GM18505 (cell line): ENCODE measurements at regions not wholly inside any gene's neighbourhood (a gene's known extent, or its start where the extent isn't known, plus 50 kb on each side); places are given as distances from the start of the nearest gene placed in this dataset.

Experiments
- ATAC-seq: cut with Tn5 transposase; IDR thresholded peaks from one replicate; pipeline ENCODE4 v1.9.1; 2021; ENCODE audit not compliant: unreplicated experiment
- POLR2A ChIP-seq: IDR thresholded peaks from 4 replicates; pipeline ENCODE4 v1.6.1; 2011; ENCODE audit warnings: borderline replicate concordance; ENCODE audit not compliant: insufficient read depth, insufficient read length; ENCODE audit errors: extremely low read depth

DNA sequence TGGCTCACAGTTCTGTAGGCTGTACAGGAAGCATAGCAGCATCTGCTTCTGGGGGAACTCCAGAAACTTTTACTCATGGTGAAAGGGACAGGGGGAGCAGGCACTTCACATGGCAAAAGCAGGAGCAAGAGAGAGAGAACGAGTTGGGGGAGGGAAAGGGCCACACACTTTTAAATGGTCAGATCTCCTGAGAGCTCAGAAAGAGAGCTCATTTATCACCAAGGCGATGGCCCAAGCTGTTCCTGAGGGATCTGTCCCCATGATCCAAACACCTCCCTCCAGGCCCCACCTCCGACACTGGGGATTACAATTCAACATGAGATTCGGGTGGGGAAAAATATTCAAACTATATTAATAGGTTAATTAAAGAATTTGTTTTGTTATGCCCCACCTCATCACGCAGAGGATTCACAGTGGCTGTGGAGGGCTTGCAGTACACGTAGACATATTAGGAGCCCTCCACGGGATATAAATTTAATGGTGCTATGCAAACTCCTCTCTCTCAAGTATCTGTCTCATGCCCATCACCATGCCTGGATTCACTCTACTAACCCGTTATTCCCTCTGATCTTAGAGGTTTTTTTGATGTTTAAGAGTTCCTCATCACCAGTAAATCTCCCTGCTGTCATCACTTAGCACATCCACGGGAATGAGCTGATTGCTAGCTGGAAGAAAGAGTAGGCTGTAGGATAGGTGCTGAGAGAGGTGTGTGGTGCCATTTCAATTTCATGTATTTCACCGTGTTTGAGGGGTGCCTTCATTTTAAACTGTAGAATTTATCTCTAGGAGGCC, 84.5 kb upstream of the ARHGAP28 start:
- no peak for ATAC-seq

DNA sequence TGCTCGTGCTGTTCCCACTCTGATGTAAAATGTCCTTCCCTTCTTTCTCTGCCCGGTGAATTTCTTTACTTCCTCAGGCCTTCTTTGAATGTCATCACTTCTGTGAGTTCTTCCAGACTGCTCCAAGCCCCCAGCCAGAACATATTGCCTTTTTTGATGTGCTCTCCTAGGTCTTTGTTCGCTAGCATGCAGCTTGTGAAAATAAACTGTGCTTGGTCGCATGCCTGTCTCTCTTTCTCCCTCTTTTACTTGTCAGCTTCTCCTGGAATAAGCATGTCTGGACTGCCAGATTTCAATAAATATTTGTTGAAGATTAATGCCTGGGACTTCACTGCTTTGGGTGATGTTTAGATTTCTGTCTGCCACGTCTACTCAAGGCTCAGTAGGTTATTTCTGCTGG, 82.7 kb upstream of the ARHGAP28 start:
- no peak for TF ChIP-seq POLR2A
- ATAC-seq = no peak

More for the DNA sequence above, 84.5 kb upstream of the ARHGAP28 start:
- TF ChIP-seq POLR2A = no peak

DNA sequence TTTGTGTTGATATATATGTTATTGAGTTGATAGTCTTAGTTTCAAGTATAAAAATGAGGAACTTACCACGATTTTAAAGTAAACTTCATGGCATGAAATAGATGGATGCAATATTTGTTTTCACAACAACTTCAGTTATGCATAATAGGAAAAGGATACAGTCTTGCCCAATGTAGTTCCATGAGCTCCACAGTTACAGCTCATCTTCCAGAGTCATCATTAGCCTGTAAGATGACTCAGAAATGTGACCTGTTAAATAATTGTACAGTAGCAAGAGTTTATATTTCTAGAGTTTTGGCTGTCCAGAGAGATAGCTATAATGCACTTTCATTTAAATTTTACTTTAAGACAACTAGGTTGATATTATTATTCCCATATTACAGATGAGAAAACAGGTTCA, 80.9 kb upstream of the ARHGAP28 start:
- no peak for ATAC-seq

DNA sequence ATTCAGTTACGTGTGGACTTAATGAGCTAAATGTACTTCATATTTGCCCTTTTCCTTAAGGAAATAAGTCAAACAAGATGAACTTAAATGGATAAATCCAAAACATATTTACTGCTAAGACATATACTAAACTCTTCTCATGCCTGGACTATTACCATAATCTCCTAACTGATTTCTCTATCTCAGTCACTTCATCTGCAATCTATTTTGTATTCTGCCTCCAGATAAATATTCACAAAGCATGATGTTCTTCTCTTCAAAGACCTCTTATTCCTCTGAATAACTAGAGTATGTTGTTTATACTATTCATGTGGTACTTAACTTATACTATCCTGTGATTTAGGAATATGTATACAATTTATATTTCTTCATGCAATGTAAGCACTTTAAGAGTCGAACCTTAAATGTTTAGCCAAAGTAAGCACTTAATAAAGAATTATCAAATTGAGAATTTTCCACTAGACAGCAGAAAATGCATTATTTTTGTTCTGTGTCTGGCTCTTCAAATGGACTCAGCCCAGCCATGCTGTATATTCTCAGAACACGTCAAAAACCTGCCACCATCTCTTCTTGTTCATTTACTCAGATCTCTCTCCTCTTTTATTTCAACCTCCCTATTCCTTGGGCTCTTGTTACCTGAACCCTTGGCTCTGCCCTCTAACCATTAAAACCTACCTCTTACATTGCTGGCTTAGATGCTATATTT, 79.9 kb upstream of the ARHGAP28 start:
- TF ChIP-seq POLR2A = no peak
- no peak for ATAC-seq

More for the DNA sequence above, 80.9 kb upstream of the ARHGAP28 start:
- no peak for TF ChIP-seq POLR2A

DNA sequence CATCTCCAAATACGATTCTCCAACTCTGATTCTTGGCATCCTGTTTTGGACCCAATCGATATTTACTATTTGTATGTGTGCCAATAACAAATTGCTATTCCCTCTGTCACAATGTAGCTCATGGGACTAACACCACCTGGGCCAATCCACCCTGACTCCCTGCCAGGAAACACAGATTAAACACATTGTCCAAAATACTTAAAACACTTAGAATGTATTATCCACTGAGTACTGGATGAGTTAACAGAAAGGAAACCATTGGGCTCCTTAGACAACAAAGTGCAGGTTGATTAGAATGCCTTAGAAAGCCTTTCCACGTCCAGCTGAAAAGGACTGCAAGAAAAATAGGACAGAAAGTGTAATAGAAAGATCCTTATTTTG, 79.4 kb upstream of the ARHGAP28 start:
- ATAC-seq = no peak
- no peak for TF ChIP-seq POLR2A

DNA sequence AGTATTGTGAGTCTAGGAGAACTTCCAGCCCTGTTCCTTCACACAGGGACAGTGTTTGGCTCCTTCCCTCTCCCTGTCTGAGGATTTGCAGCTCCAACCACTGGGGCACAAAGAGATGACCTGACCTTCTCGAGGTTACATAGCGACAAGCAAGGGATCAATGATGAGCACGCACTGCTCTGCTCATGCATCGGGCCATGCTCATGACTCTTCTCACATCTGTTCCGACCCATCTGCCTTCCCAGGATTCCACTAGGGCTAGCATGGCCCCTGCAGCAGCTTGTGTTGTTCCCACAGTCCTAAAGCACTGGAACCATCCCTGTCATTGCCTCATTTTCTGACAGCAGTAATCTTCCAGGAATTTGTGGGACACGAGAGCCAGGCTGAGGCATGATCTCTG, 78.8 kb upstream of the ARHGAP28 start:
- ATAC-seq = no peak
- no peak for TF ChIP-seq POLR2A

DNA sequence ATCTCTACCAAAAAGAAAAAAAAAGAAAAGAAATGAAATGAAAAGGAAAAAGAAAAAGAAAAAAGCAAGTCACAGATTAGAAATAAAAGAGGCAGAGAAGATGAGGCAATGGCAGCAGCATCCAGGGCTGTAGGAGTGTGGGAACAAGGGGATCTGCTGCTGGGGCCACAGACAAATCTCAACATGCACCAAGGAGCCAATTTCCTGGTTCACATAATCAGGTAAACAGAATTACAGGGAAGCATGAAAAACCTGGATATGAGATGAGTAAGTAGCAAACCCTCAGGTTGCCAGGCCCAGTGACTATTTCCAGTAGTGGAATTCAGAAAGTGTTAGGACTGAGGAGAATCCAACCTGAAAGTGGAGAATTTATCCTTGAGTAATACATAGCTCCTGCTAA, 77.4 kb upstream of the ARHGAP28 start:
- no peak for ATAC-seq
- no peak for TF ChIP-seq POLR2A

DNA sequence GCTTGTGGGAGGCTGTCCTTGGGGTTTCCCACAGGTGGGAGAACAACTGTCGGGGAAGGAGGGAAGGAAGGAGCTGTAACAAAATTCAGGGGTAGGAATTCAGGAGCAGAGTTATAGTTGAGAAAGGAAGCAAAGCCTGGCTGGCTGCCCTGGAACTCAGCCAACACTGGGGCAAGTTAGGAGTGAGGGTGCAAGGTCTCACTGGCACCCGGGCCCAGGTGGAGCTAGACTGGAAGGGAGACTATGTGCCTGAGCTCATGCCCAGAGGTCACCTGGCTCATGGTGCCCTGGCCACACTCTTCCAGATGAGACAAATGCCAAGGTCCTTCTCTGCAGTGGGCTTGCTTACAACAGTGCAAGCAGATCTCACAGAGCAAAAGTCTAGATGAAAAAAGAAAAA, 75.6 kb upstream of the ARHGAP28 start:
- no peak for TF ChIP-seq POLR2A
- ATAC-seq = no peak

DNA sequence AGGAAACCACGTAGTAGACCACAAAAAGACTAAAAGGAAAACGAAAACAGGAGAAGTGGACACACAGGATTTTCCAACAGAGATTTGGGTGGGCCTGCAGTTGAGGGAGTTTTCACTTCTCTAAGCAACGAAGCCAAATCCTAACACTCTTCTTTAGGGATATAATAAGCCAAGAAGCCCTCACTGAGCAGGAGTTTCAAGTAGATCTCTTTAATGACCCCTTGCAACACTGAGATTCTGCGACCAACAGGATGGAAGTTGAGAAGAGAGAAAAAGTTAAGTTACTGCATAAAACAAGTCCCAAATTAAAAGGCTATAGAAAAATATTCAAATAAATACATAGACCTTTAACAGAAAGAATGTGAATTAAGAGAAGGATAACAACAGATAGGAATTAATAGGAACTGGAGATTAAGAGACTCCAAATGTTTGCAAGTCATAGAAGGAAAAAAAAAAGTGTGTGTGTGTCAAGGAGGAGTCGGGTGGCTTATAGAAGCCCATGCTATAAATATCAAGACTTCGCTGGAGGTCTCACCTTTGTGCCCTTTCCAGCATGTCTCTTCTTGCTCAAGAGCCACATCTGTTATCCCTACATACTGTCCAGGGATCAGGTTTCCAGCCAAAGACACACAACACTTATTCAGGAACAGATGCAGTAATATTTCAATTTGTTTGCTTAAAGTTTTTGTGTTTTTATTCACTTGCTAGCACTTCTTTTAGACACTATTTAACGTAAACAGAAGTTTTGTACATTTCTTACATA, 69.4 kb upstream of the ARHGAP28 start:
- no peak for TF ChIP-seq POLR2A
- ATAC-seq = no peak

DNA sequence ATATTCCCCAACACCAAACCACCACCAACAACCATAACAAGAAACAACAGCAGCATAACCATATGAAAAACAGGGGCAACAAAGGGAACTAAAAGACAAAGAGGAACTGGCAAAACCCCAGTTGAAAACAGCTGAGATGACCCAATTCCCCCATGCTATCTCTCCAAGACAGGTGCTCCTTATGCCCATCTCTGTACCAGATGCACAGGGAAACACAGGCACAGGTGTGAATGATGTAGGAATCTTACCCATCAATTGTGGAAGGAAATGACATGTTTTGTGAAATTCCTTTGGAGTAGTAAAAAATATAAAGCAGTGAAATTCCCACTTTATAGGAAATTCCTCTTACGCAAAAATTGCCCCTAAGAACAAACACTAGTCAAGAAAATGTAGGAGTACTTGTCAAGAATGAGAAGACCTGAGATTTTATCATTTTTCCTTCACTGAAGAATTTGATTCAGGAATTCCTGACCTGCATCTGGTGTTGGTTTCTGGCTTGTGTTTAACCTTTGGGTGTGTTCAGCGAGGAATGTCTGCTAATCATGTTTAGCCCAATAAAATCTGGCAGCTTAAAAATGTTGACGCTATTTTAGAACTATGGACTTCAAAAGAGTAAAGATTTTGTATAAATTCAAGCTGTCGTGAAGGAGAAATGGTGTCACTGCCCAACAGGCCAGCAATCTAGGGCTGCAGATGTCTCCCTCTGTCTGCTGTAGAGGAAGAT, 67.7 kb upstream of the ARHGAP28 start:
- ATAC-seq = no peak
- TF ChIP-seq POLR2A = no peak

DNA sequence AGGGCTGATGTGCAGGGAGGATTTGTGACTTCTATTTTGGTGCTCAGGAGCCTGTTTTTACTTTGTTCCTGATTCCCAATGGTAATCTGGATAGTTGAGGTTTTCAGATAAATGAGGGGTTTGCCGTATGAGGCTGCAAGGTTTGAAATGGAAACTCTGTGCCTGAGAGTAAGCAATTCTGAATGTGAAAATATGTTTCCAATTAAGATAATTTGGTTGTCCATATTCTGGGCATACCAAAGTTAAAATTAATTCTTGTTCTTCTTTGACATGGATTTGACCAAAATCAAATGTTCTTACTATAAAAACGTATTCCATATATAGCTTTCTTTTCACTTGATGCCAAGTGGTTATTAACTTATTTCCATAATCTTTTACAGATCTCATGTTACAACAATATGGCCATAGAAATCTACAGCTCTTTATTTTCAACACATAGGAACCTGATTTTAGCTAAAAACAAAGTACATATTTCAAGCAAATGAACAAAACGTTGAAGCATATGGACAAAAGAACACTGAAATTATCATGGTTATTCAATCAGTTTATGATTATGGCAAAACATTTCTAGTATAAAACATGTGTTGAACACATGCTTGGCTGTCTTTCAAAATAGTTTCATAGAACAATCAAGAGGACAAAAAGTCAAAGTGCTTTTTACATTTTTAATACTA, 63.4 kb upstream of the ARHGAP28 start:
- TF ChIP-seq POLR2A = no peak
- no peak for ATAC-seq

DNA sequence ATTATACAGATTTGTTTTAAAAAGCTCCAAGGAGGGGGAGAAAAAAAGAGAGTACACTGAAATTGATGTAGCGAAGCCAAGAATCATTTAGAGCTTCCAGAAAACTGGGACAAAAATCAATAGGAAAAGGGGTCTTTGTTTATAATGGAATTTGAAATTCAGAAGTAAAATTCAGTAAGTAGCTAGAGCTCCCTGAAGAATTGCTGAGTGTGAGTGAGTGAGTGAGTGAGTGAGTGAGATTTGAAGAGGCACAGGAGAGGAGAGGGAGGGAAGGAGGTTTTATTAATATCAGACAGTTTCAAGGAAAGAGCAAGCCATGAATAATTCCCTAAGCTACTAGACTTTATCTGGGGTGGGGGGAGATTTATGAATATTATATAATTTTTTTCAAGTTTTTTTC, 60.7 kb upstream of the ARHGAP28 start:
- no peak for TF ChIP-seq POLR2A
- ATAC-seq = no peak

DNA sequence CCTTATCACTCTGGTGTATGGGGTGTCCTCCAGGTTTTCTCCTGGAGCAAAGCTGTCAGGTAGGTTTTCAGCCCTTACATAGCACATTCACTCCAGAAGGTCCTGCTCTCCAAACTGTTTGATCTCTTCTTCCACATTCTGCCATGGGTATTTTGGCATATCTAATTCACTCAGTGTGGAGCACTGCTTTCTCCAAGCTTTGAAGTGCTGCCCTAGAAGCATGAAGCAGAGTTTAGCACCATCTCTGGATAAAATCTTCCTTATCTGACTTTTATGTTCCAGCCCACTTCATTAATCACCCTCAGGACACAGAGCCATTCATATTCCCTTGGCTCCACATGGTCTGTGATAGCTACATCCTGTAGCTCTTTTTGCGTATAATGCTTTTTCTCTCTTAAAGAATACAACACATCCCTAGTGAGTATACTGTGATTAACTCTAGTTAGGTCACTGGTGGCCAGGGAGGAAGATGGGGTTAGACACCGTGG, 56.7 kb upstream of the ARHGAP28 start:
- ATAC-seq = no peak
- TF ChIP-seq POLR2A = no peak

DNA sequence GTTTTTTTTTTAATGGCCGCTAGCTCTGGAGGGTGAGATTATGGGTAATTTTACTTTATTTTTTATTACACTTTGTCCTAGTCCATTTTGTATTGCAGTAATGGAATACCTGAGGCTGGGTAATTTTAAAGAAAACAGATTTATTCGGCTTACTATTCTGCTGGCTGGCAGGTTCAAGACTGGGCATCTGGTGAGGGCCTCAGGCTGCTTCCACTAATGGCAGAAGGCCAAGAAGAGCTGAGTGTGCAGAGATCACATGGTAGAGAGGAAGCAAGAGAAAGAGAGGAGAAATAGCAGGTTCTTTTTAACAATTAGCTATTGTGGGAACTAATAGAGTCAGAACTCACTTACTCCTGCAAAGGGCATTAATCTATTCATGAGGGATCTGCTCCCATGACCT, 52.4 kb upstream of the ARHGAP28 start:
- TF ChIP-seq POLR2A = no peak
- ATAC-seq = no peak
